ENCODE measurements at regions not wholly inside any gene's neighbourhood (a gene's known extent, or its start where the extent isn't known, plus 50 kb on each side); places are given as distances from the start of the nearest gene placed in this dataset.
"Not testable (repeated sequence)": the region's sequence is repeated elsewhere in the genome, so short reads cannot be mapped to it uniquely, and the experiment has no call there.

DNA sequence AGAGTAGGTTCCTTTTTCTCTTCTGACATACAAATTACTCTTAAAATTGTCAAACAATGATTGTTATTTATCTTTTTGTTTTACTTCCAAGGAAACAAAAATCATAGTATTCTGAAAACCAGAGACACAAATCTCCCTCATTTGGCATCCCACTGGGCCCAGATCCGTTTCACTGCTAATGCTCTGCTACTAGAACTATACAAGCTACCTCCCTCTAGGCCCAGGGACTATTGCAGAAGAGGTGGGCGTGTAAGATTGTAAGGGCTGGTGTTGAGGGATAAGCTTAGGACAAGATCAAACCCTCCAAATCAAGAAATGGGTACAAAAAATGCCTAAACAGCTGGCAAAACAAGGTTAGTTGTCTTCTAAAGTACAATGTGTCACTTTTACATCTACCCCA is 928.9 kb upstream of the CDH10 start:
- DNase-seq (ENCODE audit: insufficient read length, low spot score) (no peak), FAIRE-seq (no peak)

DNA sequence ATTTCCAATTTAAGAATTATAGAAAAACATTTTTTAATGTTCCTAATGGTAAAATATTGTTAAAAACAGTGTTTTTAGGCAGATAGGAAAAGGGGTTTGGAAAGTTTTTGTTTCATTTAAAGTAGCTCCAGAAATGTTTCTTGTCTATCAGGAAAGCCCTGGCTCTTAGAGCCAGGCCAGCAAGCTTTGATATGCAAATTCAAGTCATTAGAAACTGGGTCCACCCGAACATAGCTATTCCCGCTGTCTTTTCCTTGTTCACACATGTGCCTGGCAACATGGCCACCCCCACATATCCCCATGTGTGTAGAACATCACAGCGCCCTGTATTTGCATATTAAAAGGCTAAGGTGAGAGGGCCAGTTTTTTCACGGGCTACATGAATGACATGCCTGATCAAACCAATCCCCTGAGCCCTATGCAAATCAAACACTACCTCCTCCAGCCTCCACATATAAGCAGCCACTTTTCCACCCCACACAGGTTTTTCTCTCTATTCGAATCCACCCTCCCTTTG is 925.3 kb upstream of the CDH10 start:
- FAIRE-seq = no peak
- no peak for DNase-seq (ENCODE audit: insufficient read length, low spot score)

DNA sequence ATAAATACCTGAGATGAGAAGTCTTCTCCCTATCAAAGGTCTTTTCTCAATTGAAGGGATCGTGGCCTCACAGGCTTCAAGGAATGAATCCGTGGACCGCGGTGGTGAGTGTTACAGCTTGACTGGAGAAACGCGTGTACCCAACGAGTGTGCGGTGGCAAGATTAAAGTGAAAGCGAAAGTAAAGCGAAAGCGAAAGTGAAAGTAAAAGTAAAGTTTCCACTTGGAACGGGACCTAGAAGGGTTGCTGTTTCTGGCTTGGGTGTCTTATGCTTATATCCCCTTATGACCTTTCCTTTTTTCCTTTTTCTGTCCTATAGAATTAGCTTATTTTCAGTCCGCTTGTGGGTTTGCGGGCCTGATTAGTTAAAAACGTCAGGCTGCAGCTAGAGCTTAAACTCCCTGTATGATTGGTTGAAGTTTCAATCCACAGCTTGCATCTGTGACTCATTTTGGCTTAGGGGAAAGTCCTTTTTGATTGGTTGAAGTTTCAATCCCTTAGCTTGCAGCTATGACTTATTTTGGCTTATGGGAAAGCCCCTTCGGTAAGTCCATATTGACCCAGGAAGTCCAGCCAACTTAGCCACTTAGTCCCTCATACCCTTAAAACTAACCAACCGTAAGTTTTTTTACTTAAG is 924.3 kb upstream of the CDH10 start:
- FAIRE-seq (no peak), DNase-seq (ENCODE audit: insufficient read length, low spot score) (no peak)

DNA sequence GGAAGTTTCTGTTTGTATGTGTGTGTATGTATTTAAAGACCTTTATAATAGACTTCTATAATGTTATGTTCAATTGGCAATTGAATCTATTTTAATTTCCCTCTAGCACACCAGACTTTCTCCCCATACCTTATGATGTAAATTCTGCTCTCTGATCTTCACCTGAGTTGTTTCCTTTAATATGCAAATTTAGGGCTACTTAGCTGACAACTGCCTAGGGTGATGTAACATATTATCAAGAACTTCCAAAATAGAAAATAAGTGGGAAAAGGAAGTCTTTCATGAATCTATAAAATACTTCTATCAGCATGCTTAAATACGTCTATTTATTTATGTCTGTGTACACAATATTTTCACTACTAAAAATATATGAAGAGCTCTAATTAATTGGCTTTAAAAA is 923.5 kb upstream of the CDH10 start:
- FAIRE-seq = no peak

DNA sequence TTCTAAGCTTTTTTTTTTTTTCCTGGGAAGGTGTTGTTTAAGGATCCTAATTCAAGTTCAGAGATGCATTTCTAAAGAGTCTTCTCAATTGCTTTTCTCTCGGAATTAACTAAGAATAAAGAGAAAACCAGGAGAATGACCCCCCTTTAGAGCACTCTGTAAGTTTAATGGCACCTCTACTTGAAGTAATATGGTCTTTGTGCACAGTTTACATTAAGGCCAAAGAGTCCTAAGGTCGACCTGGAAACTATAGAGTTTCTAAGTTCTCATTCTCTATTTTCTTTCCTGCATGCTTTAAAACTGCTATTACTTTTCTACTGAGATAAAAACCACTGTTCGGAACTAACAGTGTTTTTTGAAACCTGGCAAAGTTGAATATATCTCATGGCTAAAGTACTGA is 923.1 kb upstream of the CDH10 start:
- FAIRE-seq (no peak), DNase-seq (ENCODE audit: insufficient read length, low spot score) (no peak)

More for the DNA sequence above, 923.5 kb upstream of the CDH10 start:
- no peak for DNase-seq (ENCODE audit: insufficient read length, low spot score)

DNA sequence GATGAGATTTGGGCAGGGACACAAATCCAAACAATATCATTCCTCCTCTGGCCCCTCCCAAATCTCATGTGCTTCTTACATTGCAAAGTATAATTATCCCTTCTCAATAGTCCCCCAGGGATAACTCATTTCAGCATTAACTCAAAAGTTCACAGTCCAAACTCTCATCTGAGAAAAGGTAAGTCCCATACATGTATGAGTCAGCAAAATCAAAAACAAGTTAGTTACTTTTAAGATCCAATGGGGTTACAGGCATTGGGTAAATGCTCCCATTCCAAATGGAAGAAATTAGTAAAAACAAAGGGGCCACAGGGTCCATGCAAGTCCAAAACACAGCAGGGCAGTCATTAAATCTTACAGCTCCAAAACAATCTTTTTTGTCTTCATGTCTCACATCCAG is 917.9 kb upstream of the CDH10 start:
- DNase-seq (ENCODE audit: insufficient read length, low spot score) (no peak), FAIRE-seq (no peak)

DNA sequence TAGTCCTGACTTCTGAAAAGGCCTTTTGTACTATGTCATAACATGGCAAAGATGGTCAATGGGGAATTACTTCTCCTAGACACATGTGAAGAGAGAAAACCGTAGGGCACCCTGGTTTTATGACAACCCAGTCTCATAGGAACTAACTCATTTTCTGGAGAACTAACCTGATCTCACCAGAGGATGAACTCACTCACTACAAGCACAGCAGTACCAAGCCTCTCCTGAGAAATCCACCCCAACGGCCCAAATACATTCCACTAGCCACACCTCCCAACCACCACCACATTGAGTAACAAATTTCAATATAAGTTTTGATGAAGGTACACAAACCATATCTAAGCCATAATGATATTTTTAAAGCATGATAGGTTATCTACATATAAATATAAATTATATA is 909.3 kb upstream of the CDH10 start:
- DNase-seq (ENCODE audit: insufficient read length, low spot score) = no peak
- FAIRE-seq = no peak

DNA sequence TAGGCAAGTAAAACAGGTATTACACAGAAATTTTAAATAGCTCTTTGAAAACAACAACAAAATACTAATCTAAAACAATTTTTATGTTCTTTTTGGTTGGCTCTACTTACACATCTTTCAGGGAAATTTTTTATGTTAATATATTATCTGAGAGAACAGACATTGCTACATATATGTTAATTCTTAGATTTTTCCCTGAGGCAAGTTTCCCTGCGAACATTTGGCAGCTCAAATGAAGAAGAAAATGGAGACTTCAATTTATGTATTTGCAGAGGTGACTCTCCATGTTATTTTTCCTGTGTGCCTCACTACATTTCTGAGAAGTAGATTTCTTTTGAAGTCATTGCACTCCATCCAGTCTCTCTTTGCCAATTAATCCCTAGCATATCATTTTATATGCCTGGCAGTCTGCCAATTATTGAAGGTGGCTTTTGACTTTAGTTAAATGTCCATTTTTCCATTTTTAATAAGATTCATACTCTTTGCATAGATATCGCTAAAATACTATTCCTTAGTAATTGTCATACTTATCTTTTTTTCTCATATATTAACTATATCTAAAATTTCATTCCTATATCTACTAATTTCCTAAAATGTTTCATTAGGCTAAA is 908.2 kb upstream of the CDH10 start:
- DNase-seq (ENCODE audit: insufficient read length, low spot score) (no peak), FAIRE-seq (no peak)

DNA sequence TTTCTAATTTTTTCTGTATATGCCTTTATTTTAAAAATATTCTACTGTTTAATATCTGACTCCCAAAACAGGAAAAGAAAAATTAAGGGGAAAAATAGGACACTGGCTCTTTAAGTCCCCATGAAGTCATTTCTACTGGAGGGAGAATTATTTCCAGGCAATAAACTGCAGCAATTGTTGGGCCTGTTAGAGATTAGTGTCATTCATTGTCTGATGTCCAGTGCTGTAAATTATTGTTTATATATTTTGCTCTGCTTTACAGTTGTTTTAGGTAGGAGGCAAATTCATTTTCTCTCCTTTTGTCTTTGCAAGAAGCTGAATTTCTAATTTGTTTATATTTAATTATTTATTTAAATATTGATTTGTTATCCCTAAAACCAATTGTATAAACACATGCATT is 906.0 kb upstream of the CDH10 start:
- no peak for FAIRE-seq

DNA sequence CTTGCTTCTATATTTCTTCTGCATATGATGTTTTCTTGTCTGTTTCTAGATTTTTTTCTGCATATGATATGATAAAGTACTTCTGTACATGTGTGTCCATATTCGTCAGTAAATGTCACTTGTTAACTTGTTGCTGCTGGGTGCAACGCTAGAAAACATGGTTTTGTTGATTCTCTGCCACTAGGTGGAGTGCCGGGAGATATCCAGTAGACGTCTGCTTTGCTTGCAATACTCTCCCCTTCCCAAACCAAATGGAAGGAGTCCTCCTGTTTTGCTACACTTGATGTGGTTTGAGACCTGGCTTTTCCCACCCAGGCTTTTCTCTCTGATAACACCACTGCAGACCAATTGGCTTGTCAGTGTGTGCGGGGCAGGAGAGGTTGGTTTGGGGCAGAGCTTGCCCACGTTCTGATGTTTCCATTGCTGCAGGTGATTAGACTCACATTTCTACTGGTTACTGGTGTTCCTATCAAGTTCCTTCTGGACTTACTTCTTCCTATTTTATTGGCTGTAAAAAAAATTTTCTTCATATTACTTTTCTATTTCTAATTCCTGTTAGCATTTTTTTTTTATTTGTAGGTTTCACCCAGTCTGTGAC is 900.0 kb upstream of the CDH10 start:
- DNase-seq (ENCODE audit: insufficient read length, low spot score) = no peak
- no peak for FAIRE-seq

More for the DNA sequence above, 906.0 kb upstream of the CDH10 start:
- no peak for DNase-seq (ENCODE audit: insufficient read length, low spot score)

DNA sequence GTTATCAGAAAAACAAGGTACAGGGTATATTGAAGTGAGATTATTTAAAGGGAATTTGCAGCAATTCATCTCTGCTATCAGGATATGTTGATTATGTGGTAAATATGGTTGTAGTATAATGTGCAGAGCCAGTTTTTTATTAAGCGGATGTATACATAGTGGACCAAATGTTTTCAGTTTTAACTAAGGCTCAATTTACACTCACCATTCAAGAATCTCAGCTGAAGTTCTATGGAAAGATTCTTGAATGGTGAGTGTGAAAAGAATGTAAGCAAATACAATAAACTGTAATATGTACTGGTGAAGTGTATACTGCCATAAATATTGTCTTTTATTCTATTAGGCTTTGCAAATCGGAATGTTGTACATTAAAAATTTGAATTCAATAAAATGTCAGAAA is 895.9 kb upstream of the CDH10 start:
- DNase-seq (ENCODE audit: insufficient read length, low spot score) (no peak), FAIRE-seq (no peak)

DNA sequence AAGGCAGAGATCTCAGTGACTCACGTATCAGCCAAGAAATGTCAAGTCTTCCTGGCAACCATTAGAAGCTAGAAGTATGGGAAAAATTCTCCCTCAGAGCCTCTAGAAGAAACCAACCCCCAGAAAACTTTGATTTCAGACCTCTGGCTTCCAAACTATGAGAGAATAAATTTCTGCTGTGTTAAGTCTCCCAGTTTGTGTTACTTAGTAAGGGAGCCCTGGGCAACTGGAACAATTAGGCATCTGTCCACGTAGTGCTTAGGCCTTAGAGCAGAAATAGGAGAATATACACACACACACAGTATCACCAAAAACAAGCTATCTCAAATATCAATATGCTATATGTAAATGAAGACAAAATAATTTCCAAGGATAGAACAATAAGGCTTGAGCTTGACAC is 894.8 kb upstream of the CDH10 start:
- no peak for FAIRE-seq
- DNase-seq (ENCODE audit: insufficient read length, low spot score) = no peak

DNA sequence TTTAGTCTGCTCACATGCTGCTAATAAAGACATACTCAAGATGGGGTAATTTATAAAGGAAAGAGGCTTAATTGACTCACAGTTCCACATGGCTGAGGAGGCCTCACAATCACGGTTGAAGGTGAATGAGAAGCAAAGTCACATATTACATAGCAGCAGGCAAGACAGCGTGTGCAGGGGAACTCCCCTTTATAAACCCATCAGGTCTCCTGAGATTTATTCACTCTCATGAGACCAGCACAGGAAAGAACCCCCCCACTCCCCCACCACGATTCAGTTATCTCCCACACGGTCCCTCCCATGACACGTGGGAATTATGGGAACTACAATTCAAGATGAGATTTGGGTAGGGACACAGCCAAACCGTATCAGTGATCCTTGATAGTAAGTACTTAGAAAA is 891.7 kb upstream of the CDH10 start:
- DNase-seq (ENCODE audit: insufficient read length, low spot score); FAIRE-seq: not testable (repeated sequence)

DNA sequence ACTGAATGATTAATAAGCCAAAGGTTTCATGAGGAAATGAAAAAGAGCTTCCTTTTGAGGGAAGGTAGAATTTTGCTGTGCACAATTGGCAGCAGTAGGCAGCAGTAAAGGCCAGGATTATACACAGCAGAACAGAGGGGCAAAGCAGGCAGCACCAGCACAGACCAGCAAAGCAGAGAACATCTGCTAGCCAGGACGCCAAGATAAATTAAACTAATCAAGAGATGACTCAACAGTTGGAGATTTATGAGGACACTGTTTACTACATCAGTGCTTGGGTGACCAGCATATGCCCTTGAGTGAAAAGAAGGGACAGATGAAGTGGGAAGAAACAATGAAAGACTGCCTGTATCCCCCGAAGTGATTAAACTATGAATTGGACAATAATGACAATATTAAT is 871.4 kb upstream of the CDH10 start:
- FAIRE-seq = no peak
- no peak for DNase-seq (ENCODE audit: insufficient read length, low spot score)

DNA sequence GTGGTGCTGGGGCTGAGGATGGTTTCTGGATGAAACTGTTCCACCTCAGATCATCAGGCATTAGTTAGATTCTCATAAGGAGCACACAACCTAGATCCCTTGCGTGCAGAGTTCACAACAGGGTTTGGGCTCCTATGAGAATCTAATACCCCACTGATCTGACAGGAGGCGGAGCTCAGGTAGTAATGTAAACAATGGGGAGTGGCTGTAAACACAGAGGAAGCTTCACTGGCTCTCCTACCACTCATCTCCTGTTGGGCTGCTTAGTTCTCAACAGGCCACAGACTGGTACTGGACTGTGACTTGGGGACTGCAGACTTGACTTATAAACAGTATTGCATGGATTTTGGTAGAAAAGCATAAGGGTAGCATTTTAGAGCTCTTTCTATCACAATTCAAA is 870.7 kb upstream of the CDH10 start:
- FAIRE-seq = no peak
- no peak for DNase-seq (ENCODE audit: insufficient read length, low spot score)

DNA sequence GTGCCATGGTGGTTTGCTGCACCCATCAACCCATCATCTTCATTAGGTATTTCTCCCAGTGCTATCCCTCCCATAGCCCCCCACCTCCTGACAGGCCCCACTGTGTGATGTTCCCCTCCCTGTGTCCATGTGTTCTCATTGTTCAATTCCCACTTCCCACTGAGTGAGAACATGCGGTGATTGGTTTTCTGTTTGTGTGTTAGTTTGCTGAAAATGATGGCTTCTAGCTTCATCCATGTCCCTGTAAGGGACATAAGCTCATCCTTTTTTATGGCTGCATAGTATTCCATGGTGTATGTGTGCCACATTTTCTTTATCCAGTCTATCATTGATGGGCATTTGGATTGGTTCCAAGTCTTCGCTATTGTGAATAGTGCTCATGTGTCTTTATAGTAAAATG is 865.9 kb upstream of the CDH10 start:
- DNase-seq (ENCODE audit: insufficient read length, low spot score); FAIRE-seq: not testable (repeated sequence)

DNA sequence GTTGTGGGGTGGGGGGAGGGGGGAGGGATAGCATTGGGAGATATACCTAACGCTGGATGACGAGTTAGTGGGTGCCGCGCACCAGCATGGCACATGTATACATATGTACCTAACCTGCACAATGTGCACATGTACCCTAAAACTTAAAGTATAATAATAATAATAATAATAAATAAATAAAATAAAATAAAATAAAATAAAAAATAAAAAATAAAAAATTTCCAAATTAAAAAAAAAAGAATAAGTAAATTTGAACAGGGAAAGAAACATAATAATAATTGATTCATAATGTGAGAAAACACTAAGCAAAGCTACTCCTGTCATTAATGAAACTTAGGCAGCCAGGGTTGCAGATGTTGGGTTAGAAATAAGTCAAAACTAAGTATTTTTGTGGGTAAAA is 863.2 kb upstream of the CDH10 start:
- FAIRE-seq; DNase-seq (ENCODE audit: insufficient read length, low spot score): not testable (repeated sequence)

DNA sequence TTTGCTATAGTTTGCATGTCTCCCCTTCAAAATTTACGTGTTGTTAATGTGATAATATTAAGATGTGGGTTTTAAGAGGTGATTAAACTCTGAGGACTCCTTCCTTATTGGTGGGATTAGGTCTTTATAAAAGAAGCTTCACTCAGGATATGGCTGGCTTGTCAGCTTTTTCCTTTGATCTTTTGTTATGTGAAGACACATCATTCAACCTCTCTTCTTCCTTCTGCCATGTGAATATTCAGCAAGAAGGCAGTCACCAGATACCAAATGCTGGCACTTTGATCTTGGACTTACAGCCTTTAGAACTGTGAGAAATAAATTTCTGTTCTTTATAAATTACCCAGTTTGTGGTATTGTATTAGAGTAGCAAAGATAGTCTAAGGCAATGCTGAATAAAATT is 855.9 kb upstream of the CDH10 start:
- no peak for DNase-seq (ENCODE audit: insufficient read length, low spot score)
- FAIRE-seq = no peak

DNA sequence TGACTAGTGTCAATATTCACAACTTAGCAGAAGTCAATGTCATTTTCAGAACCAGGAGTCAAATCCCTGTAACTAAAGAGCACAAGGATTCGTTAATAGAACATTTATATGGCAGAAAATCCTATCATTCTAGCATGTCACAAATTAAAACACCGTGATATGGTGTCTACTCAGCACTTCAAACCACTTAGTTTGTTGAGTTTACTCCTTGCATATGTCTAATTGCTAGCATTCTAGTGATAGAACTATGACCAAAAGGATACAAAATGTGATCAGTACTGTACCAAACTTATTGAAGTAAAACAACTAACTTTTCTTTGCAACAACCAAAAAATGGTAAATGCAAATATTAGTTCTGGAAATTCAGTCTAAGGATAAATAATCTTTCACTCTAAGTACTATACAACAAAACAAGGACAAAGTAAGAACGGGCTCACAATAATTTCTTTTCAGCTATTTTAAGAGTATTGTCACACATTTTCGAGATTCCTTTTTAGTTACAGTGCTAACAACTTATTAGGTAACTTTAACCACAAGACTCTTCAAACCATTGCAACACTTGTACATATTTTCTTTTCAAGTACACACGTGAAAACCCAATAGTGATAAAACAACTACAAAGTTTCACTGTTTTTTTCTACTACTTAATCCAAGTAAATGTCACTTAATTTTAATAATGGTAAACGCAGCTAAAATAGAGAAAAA is 845.2 kb upstream of the CDH10 start:
- DNase-seq (ENCODE audit: insufficient read length, low spot score) (no peak), FAIRE-seq (no peak)

DNA sequence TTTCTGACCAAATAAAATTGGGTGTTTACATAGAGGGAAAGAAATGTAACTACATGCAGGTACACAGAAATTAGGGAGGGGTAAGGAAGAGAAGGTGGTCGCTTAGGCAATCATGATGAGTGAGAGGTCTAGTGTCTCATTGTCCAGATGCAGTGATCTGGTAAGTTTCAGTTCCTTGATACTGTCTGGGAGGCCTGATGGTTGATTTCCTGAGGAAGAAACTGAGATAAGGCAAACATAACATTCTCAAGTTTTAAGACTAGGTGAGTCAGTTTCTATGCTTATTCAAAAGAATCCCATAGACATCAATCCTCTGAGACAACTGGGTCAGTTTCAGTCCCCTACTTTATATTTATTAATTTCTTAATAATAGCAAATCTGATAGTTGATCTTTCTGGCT is 843.3 kb upstream of the CDH10 start:
- FAIRE-seq = no peak
- no peak for DNase-seq (ENCODE audit: insufficient read length, low spot score)

DNA sequence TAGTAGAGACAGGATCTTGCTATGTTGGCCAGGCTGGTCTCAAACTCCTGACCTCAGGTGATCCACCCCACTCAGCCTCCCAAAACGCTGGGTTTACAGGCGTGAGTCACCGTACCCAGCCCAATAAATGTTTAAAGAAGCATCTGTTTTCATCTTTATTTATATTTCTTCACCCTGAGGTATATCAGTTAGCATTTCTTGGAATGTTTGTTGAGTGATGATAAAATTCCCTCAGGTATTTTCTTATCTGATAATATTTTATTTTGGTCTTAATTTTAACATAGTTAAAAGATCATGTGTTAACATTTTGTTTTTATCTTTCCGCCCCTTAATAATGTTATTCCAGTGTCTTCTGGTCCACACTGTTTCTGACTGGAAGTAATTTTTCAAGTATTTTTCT is 839.6 kb upstream of the CDH10 start:
- DNase-seq (ENCODE audit: insufficient read length, low spot score) = no peak
- no peak for FAIRE-seq

DNA sequence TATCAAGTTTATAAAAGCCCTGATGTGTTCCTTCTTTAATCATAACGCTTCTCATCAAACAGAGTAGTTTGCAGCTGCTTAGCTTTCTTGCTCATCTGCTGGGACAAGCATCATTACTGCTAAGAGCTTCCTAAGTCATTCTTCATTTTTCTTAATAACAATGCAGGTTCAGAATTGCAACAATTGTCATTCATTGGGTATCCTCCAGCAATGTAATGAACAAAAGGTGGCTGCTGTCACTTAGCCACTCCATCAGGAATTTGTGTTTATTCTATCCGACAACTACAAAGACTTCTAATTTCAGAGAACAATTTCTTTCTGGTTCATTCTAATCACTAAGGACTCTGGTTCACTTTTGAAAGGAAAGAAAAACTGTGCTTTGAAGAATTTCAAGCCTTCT is 836.7 kb upstream of the CDH10 start:
- FAIRE-seq = no peak
- DNase-seq (ENCODE audit: insufficient read length, low spot score) = no peak

All from GM19239 (cell line).